Neural cell (in vitro differentiated cells): ENCODE measurements at regions not wholly inside any gene's neighbourhood (a gene's known extent, or its start where the extent isn't known, plus 50 kb on each side); places are given as distances from the start of the nearest gene placed in this dataset.

Experiments
- H2AFZ ChIP-seq: fragments of 200-600, 300-800 bp; sonication (generic), shearing (Covaris generic); 2 replicates; pipeline ENCODE4 v1.6.0; 2014; ENCODE audit warnings: low read depth, mild to moderate bottlenecking, antibody characterized with exemption, low read length, moderate library complexity
- H3F3A ChIP-seq: fragments of 200-600 bp; shearing (Covaris generic); 2 replicates; pipeline ENCODE4 v1.6.1; 2016; ENCODE audit warnings: mild to moderate bottlenecking, moderate library complexity, mixed read lengths, antibody characterized with exemption, low read length; ENCODE audit not compliant: insufficient read depth, poor library complexity, severe bottlenecking
- H3K27ac ChIP-seq: fragments of 200-600, 300-800 bp; sonication (generic), shearing (Covaris generic); 2 replicates; pipeline ENCODE4 v1.5.1; 2014; ENCODE audit warnings: mild to moderate bottlenecking, low read length, moderate library complexity
- H3K27me3 ChIP-seq: fragments of 300-800, 200-600 bp; sonication (generic), shearing (Covaris generic); 2 replicates; pipeline ENCODE4 v1.6.0; 2014; ENCODE audit warnings: mild to moderate bottlenecking, low read depth, low read length, moderate library complexity; ENCODE audit not compliant: insufficient read depth
- H3K36me3 ChIP-seq: fragments of 300-800, 200-600 bp; sonication (generic), shearing (Covaris generic); 2 replicates; pipeline ENCODE4 v1.5.1; 2014; ENCODE audit warnings: mild to moderate bottlenecking, antibody characterized with exemption, low read length, moderate library complexity; ENCODE audit not compliant: insufficient read depth
- H3K4me2 ChIP-seq: fragments of 300-800, 200-600 bp; sonication (generic), shearing (Covaris generic); 2 replicates; pipeline ENCODE4 v1.6.0; 2014; ENCODE audit warnings: mild to moderate bottlenecking, low read length
- H3K4me3 ChIP-seq: fragments of 300-800, 200-600 bp; sonication (generic), shearing (Covaris generic); 2 replicates; pipeline ENCODE4 v1.5.1; 2014; ENCODE audit warnings: mild to moderate bottlenecking, low read length, moderate library complexity
- H3K79me2 ChIP-seq: fragments of 200-600 bp; shearing (Covaris generic); replicated peaks from 2 replicates; pipeline ENCODE4 v1.6.0; 2014; ENCODE audit warnings: mild to moderate bottlenecking, low read length, moderate library complexity; ENCODE audit not compliant: insufficient read depth
- H3K9ac ChIP-seq: fragments of 300-800, 200-600 bp; sonication (generic), shearing (Covaris generic); 2 replicates; pipeline ENCODE4 v1.6.1; 2016; ENCODE audit warnings: mild to moderate bottlenecking, low read length, mixed read lengths
- H3K9me2 ChIP-seq: fragments of 200-600 bp; shearing (Covaris generic); 2 replicates; pipeline ENCODE4 v1.6.1; 2016; ENCODE audit warnings: mild to moderate bottlenecking, low read length, mixed read lengths; ENCODE audit not compliant: insufficient read depth
- H3K9me3 ChIP-seq: fragments of 200-600, 300-800 bp; sonication (generic), shearing (Covaris generic); 2 replicates; pipeline ENCODE4 v1.6.1; 2016; ENCODE audit warnings: mild to moderate bottlenecking, mixed run types, low read length, moderate library complexity, mixed read lengths
- H4K20me1 ChIP-seq: fragments of 200-600 bp; shearing (Covaris generic); 2 replicates; pipeline ENCODE4 v1.6.1; 2016; ENCODE audit warnings: mild to moderate bottlenecking, mixed run types; ENCODE audit not compliant: insufficient read depth
- EP300 ChIP-seq: fragments of 450-650 bp; conservative IDR thresholded peaks from 2 replicates; pipeline ENCODE4 v1.6.1; 2014; ENCODE audit warnings: antibody characterized with exemption, mild to moderate bottlenecking, moderate library complexity; ENCODE audit not compliant: poor library complexity, severe bottlenecking
- EZH2 ChIP-seq: fragments of 200-600, 300-800 bp; shearing (Covaris generic), sonication (generic); IDR thresholded peaks from 2 replicates; pipeline ENCODE4 v1.6.1; 2014; ENCODE audit warnings: antibody characterized with exemption, low read length, borderline replicate concordance, mild to moderate bottlenecking; ENCODE audit not compliant: insufficient read depth, poor library complexity, severe bottlenecking
- MXI1 ChIP-seq: fragments of 450-650 bp; conservative IDR thresholded peaks from 2 replicates; pipeline ENCODE4 v1.6.1; 2014; ENCODE audit warnings: antibody characterized with exemption, mild to moderate bottlenecking; ENCODE audit not compliant: poor library complexity, severe bottlenecking
- POLR2AphosphoS5 ChIP-seq: IDR thresholded peaks from 2 replicates; pipeline ENCODE4 v1.6.1; 2012
- RAD21 ChIP-seq: fragments of 450-650 bp; conservative IDR thresholded peaks from 2 replicates; pipeline ENCODE4 v1.6.1; 2014; ENCODE audit warnings: antibody characterized with exemption, mild to moderate bottlenecking, moderate library complexity
- SMC3 ChIP-seq: fragments of 450-650 bp; conservative IDR thresholded peaks from 2 replicates; pipeline ENCODE4 v1.6.1; 2014; ENCODE audit warnings: antibody characterized with exemption, mild to moderate bottlenecking, moderate library complexity; ENCODE audit not compliant: poor library complexity
- TAF1 ChIP-seq: IDR thresholded peaks from 2 replicates; pipeline ENCODE4 v1.6.1; 2012; ENCODE audit warnings: low read depth
- TF ChIP-seq, protein P1 (sequence below): IDR thresholded peaks from 2 replicates; pipeline ENCODE4 v1.6.1; 2012; ENCODE audit warnings: borderline replicate concordance
- TF ChIP-seq, protein P2 (sequence below): fragments of 450-650 bp; IDR thresholded peaks from 2 replicates; pipeline ENCODE4 v1.5.1; 2014; ENCODE audit warnings: antibody characterized with exemption, mild to moderate bottlenecking, moderate library complexity; ENCODE audit not compliant: poor library complexity, severe bottlenecking

DNA sequence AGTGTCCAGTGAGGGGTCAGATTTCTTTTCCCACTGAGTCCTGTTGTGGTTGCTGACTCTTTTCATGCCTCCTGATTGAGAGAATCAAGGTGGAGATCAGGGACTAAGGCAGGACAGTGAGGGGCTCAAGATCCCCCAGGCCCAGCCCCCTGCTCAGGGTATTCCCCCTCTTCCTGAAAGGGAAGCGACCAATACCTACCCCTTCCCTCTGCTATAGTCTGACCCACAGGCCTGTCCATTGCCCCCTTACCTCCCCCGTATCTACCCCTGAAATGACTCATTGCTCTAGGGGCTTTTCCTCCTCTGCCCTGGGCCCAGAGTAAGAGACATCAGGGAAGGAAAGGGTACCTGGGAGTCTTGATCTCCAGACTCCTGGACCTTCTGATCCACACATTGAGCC is 1320.5 kb downstream of the UQCRFS1 start:
- H4K20me1 ChIP-seq, result no peaks in the 10 kb centered on the region
- TF ChIP-seq RAD21 (no peak), MXI1 (no peak), SMC3 (no peak), EZH2 (no peak), TAF1 (no peak), EP300 (no peak), POLR2AphosphoS5 (no peak)
- TF ChIP-seq, protein P1, sequence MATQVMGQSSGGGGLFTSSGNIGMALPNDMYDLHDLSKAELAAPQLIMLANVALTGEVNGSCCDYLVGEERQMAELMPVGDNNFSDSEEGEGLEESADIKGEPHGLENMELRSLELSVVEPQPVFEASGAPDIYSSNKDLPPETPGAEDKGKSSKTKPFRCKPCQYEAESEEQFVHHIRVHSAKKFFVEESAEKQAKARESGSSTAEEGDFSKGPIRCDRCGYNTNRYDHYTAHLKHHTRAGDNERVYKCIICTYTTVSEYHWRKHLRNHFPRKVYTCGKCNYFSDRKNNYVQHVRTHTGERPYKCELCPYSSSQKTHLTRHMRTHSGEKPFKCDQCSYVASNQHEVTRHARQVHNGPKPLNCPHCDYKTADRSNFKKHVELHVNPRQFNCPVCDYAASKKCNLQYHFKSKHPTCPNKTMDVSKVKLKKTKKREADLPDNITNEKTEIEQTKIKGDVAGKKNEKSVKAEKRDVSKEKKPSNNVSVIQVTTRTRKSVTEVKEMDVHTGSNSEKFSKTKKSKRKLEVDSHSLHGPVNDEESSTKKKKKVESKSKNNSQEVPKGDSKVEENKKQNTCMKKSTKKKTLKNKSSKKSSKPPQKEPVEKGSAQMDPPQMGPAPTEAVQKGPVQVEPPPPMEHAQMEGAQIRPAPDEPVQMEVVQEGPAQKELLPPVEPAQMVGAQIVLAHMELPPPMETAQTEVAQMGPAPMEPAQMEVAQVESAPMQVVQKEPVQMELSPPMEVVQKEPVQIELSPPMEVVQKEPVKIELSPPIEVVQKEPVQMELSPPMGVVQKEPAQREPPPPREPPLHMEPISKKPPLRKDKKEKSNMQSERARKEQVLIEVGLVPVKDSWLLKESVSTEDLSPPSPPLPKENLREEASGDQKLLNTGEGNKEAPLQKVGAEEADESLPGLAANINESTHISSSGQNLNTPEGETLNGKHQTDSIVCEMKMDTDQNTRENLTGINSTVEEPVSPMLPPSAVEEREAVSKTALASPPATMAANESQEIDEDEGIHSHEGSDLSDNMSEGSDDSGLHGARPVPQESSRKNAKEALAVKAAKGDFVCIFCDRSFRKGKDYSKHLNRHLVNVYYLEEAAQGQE, result no peak
- TF ChIP-seq, protein P2, sequence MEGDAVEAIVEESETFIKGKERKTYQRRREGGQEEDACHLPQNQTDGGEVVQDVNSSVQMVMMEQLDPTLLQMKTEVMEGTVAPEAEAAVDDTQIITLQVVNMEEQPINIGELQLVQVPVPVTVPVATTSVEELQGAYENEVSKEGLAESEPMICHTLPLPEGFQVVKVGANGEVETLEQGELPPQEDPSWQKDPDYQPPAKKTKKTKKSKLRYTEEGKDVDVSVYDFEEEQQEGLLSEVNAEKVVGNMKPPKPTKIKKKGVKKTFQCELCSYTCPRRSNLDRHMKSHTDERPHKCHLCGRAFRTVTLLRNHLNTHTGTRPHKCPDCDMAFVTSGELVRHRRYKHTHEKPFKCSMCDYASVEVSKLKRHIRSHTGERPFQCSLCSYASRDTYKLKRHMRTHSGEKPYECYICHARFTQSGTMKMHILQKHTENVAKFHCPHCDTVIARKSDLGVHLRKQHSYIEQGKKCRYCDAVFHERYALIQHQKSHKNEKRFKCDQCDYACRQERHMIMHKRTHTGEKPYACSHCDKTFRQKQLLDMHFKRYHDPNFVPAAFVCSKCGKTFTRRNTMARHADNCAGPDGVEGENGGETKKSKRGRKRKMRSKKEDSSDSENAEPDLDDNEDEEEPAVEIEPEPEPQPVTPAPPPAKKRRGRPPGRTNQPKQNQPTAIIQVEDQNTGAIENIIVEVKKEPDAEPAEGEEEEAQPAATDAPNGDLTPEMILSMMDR, result no peak
- no peak overlapping the region for H3K4me2 ChIP-seq
- no peaks in the 10 kb centered on the region for H3F3A ChIP-seq
- H3K27ac ChIP-seq, result no peak overlapping the region
- no peak overlapping the region for H3K9ac ChIP-seq
- H3K9me3 ChIP-seq, result peaks cover 10% of the 10 kb centered on the region
- H3K4me3 ChIP-seq, result no peak overlapping the region
- no peaks in the 10 kb centered on the region for H3K79me2 ChIP-seq
- H3K27me3 ChIP-seq, result no peaks in the 10 kb centered on the region
- no peak overlapping the region for H2AFZ ChIP-seq
- H3K9me2 ChIP-seq, result no peaks in the 10 kb centered on the region
- H3K36me3 ChIP-seq, result no peaks in the 10 kb centered on the region

DNA sequence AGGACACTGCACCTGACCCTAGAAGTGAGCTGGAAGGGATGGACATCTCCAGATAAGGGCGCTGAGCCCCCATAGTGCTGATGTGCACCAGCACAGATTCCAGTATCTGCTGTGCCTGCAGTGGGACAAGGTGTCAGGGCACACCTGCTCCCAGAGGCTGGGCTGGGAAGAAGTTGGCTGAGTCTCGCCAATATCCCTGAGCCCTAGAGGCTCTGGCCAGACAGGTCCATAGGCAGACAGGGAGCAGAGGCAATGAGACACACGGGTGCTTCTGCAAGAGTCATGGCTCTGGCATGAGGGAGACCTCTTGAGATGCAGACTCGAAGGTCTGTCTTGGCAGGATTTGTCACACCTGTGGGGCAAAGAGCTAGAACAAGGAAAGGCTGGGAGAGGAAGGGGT is 1321.5 kb downstream of the UQCRFS1 start:
- Histone ChIP-seq H3K9ac (no peak overlapping the region), H3K4me2 (no peak overlapping the region), H2AFZ (no peak overlapping the region), H3K27me3 (no peaks in the 10 kb centered on the region), H3K79me2 (no peaks in the 10 kb centered on the region), H3F3A (no peaks in the 10 kb centered on the region), H3K27ac (no peak overlapping the region), H3K36me3 (no peaks in the 10 kb centered on the region), H3K9me2 (no peaks in the 10 kb centered on the region), H3K9me3 (peaks cover 7% of the 10 kb centered on the region), H4K20me1 (no peaks in the 10 kb centered on the region), H3K4me3 (no peak overlapping the region)
- TF ChIP-seq POLR2AphosphoS5 (no peak), SMC3 (no peak), RAD21 (no peak)

DNA sequence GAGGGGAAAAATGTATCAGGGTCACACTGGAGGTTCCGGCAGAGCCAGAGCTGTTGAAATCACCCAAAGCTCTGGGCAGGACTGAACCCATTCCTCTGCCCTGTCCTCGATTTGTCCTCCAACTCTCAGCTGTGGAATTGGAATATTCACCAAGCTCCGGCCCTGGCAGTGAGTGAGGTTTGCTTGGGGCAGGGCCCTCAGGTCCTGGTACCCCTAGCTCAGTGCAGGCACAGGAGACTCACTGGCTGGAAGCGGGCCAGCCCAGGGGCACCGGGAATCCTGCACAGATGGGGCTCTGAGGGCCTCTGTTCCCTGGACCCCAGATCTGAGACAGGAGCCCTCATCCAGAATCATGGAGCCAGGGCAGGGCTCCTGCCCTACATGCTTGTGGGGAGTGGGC is 1322.3 kb downstream of the UQCRFS1 start:
- H3K79me2 ChIP-seq, result no peaks in the 10 kb centered on the region
- peaks cover 7% of the 10 kb centered on the region for H3K9me3 ChIP-seq
- H3K9me2 ChIP-seq, result no peaks in the 10 kb centered on the region
- TF ChIP-seq MXI1 (no peak), RAD21 (no peak), TAF1 (no peak), POLR2AphosphoS5 (no peak), SMC3 (no peak), EZH2 (no peak), EP300 (no peak)
- TF ChIP-seq, protein P2, result no peak
- TF ChIP-seq, protein P1, result no peak
- H2AFZ ChIP-seq, result no peak overlapping the region
- no peak overlapping the region for H3K4me2 ChIP-seq
- no peaks in the 10 kb centered on the region for H4K20me1 ChIP-seq
- no peak overlapping the region for H3K9ac ChIP-seq
- H3K4me3 ChIP-seq, result no peak overlapping the region
- H3K27me3 ChIP-seq, result no peaks in the 10 kb centered on the region
- H3K36me3 ChIP-seq, result no peaks in the 10 kb centered on the region
- no peaks in the 10 kb centered on the region for H3F3A ChIP-seq
- no peak overlapping the region for H3K27ac ChIP-seq
